HG02938 (cell line): ENCODE measurements at regions not wholly inside any gene's neighbourhood (a gene's known extent, or its start where the extent isn't known, plus 50 kb on each side); places are given as distances from the start of the nearest gene placed in this dataset.

Source experiments
- ATAC-seq: cut with Tn5 transposase; IDR thresholded peaks from one replicate; pipeline ENCODE4 v1.9.1; 2021; ENCODE audit warnings: mild to moderate bottlenecking, moderate library complexity; ENCODE audit not compliant: unreplicated experiment

DNA sequence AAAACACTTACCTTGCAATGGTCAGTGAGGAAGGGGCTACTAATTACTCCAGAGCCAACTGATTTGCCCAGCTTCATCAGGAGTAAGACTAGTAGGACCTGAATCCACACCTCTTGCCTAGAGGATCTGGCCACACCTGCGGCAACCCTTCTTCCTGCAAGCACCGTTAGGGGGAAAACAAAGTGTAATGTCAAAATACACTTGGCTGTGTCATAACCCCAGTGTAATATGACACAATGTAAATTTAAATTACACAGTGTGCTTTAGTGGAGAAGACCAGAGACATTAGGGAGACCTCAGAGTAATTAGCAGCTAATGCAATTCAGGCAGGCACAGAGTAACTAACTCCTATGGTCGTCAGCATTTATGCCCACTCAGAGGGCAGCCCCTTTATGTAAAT, 308.5 kb upstream of the ARRDC4 start:
- ATAC-seq, result no peak

DNA sequence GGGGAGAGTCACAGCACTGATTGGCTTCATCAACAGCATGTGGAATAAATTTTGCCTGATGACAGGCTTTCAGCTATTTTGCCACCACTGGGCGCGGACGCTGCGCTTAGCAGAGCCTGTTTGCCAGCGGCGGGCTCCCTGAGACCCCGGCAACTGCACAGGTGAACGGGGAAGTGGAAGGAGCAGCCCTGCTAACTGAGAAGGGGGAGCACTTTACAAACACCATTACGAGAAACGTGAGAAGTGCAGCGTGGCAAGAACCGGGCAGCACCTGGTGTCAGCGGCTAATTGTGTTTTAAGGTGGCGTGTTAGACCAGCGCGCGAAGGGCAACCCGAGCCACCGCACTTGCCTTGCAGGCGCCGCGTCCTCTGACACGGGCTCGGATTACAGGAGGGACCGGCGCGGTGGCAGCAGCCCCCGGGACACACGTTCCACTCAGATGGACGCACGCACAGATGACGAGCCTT, 307.8 kb upstream of the ARRDC4 start:
- ATAC-seq, result no peak

DNA sequence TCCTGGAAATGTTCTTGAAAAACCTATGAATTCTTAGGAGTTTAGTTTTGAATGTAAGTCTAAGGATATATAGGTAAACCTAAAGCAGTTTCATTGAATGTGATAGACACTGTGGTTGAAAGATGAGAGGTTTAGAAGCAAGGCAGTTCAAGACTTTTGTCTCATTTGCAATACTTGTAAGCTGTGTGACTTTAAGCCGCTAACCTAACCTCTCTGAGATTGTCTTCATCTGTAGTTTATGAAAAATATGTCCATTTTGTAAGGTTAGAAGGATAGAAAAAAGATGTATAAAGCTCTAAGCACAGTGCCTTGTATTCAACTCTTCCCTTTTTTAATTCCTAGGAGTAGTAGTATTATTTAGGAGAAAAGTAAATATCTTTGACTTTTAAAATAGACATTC, 306.6 kb upstream of the ARRDC4 start:
- no peak for ATAC-seq

DNA sequence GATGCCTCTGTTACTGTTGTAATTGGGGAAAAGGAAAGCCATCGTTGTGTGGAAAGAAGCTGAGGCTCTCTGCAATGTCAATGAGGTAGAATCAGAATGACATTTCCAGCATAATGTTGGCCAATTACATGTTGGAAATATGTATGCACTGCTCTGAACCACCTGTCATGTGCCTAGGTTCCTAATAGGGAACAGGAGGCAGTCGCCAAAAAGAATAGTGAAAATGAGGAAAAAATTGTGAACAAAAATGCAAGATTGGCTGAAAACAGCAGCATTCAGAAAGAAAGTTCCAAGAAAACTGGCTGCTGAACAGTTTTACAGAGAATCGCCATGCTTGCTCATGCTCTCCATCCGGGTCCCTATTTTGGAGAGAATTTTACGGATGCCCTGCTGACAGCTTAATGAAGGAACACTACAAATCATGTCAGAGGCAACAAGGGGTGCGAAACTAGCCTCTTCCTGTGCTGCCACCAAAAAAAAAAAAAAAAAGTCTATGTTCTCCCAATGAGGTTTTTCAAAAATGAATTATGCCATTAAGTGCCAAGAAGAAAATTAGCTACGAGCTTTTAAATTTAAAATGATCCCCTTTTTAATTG, 305.9 kb upstream of the ARRDC4 start:
- no peak for ATAC-seq

DNA sequence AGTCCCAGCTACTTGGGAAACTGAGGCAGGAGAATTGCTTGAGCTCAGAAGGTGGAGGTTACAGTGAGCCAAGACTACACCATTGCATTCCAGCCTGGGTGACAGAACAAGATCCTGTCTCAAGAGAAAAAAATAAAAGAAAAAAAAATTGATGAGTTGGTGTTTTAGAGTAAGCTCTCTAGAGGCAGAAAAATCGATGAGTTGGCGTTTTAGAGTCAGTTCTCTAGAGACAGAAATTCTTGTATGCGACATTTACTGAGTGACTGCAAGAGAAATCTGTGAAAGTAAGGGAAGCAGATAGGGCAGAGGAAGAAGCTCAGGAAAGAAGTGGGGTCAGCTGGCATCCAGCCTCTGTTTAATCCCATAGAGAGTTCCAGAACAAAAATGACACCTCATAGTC, 298.7 kb upstream of the ARRDC4 start:
- ATAC-seq, result no peak

GRCh38 chr15:97672586-97672985, 287.9 kb upstream of the ARRDC4 start:
- ATAC-seq, result no peak

- no peak for ATAC-seq
Observed at GRCh38 chr15:97678656-97679055, 281.8 kb upstream of the ARRDC4 start.

DNA sequence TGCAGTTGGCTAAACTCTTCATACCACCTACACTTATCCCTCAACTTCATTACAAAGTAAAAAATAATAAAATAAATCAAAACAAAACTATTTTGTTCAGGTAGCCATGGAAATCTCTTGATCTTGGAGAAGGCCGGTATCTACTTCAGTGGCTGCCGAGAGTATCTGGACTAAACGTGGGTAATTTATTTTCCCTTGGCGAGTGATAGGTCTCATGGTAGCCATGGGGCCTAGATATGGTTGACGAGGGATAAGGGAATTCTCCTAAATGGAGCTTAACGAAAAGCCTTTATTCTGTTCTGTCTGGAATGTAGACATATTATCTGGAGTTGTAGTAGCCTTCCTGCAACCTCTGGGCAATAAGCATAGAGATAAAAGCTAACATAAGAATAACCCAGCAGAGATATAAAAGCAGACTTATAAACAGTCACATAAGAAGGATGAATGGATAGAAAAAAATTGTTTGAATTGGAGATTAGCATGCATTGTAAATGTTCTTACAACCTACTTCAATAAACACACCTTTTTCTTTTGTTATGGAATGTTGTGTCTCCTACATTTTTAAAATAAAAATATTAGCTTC, 281.3 kb upstream of the ARRDC4 start:
- ATAC-seq, result no peak

DNA sequence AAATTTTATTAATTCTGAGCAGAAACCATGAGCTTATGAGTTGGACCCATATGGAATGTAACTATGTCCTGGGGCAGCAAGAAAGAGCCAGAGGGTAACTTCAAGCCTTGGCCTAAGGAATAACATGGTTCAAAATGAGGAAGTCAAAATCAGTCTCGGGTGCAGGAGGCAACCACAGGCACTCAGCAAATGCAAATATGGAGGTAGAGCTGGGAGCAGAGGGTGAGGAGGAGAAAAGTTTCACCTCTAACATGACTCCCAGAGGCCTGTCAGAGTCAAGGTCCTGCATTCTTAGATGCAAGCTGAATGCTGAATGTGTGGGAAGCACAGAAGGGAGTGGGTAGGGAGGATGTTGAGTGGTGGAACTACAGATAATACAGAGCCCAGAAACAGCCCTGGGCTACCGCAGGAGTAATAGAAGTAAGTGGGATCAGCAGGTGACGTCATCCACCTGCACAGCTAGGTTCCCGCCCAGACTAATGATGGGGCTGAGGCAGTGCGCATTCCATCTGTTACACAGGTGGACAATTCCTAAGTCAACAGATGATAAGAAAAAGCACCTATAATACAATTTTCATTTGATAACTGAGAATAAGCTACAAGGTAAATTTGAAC, 279.8 kb upstream of the ARRDC4 start:
- no peak for ATAC-seq

DNA sequence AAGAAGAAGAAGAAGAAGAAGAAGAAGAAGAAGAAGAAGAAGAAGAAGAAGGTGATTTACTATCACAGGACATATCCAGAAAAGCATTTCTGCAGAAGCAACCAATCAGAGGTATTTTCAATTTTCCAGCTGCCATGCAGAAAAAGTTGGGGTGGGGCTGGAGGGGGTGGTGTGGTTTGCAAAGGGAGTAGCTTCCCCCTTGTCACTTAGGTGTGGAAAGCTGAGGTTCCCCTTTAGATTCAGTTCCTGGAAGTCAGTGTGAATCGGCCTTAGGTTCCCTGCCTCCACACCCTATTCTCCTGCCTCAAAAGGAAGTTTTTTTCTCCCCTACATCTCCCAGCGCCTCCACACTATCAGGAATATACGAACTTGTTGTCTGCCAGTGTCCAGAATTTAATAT, 276.7 kb upstream of the ARRDC4 start:
- no peak for ATAC-seq

- ATAC-seq, result no peak
Observed at GRCh38 chr15:97684249-97684648, 276.3 kb upstream of the ARRDC4 start.

DNA sequence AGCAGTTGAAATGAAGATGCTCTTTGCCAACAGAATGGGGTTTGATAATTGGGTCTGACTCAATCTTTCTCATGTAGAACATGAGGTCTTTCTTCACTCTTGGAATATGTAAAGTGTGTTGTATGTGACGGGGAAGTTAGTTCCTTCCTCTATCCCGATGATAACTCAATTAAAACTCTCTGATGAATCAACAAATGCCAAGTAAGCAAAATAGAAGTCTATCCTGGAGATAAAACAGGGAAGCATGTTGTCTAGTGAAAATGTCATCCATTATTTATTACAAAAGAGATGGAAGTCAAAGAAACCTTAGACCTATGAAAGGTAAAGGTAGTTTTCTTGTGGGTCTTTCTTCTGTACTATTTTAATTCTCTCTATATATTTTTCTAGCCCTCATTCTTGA, 274.2 kb upstream of the ARRDC4 start:
- ATAC-seq, result no peak

DNA sequence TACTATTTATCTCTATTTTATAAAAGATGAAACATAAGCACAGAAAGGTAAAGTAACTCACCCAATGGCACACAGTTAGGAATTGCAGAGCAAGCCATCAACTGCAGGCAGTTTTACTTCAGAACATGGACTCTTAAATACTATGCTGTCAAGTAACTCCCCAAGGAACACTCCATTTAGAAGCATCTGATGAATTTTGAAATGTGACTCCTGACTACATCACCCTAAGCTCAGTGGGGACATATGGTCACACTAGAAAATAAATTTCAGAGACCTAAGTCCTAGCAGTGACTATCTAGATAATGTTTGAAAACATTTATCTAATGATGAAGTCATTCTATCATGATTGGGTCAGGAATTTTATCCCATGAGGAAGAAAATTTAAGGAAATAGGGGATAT, 272.8 kb upstream of the ARRDC4 start:
- ATAC-seq, result no peak

DNA sequence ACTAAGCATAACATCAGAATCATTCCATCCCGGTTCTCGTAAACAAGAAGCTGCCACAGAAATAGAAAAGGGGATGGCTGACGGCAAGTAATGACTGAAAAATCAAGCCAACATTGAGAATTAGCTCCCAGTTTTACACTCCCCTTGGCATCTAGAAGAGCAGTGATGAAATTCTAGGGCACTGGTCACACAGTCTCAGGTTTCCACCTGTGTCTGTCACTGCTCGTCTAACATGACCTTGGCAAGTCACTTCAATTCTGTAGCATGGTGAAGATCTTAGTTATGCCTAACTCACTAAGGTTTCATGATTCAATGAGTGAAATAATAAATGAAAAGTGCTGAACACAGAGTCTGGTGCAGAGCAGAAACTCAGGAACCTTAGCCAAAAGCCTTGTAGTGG, 272.3 kb upstream of the ARRDC4 start:
- ATAC-seq, result no peak

GRCh38 chr15:97688886-97689285, 271.6 kb upstream of the ARRDC4 start:
- no peak for ATAC-seq

DNA sequence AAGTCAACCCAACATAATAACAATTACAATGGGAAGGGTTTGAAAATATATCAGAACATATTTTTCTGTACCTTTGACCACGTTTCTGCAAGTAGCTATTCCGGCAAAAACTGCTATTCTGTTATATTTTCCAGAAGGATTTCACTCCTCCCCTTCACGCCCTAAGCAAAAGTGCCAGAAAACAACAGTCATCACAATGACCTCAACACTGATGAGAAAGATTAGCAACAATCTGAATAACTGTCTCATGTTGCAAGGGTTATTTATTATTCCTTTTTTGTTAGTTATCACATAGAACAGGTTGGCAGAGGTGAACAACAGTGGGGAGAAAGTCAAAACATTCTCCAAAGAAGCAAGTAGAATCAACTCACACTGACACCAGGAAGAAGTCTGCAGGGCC, 269.4 kb upstream of the ARRDC4 start:
- no peak for ATAC-seq

GRCh38 chr15:97691799-97692198, 268.7 kb upstream of the ARRDC4 start:
- ATAC-seq, result no peak

GRCh38 chr15:97692301-97693015, 268.0 kb upstream of the ARRDC4 start:
- no peak for ATAC-seq

DNA sequence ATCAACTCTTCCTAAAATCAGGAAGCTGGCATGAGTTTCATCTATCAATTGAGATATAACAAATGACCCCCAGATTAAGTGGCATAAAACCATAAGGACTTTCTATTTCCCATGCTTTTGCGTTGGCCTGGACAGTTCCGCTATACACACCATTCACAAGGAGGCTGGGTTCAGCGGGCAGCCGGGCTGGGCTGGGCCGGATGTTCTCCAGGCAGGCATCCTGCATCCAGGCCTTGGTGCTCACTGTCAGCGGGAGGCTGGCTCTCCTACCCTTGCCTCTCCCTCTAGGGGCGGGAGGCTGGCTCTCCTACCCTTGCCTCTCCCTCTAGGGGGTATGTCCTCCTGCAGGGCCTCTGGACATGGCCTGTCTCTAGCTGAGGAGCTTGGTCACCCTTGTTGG, 266.0 kb upstream of the ARRDC4 start:
- ATAC-seq, result no peak

DNA sequence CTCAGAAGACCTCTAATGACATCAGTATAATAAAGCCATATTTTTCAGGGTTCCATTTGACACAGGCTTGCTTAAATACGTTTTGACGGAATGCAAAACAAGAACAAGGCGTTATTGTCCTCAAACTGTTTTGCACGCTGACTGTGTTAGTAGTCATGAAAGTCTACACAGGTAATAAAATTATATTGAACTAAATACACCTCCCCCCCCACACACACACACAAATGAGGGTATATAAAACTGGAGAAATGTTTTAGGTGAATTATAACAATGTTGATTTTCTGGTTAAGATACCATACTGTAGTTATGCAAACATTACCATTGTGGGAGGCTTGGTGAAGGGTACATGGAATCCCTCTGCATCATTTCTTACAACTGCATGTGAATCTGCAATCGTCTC, 257.1 kb upstream of the ARRDC4 start:
- no peak for ATAC-seq

DNA sequence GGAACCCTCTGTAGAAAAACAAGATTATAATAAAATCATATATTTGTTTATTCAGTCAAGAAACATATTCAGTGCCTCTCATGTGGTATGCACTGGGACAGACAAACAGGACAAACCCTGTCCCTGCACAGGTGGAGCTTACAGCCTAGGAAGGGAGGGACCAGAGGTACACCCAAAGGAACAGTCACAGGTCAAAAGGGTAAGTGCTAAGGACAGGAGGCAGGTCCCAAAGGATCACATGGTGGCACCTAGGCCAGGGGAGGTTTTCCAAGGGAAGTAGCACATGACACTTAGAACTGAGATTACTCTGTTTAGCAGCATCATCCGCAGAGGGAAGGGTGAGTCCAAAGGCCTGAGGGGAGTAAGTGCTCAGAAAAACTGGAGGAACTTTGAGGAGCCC, 254.4 kb upstream of the ARRDC4 start:
- ATAC-seq, result no peak

DNA sequence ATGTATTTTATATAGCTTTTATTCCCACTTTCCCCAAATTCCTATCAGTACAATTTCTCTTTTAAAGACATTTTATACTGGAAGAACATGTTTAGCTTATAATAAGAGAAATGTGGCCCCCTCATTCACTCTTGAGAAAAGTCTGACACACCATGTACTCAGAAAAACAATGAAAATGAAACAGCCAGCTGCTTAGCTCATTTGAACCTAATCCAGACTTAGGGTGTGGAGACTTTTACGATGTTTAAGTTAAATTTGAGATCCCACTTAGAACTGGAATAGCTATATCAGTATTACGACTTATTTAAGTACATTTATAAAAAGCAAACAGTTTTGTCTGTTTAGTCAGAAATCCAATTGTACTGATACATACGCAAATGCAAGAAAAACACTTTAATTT, 252.3 kb upstream of the ARRDC4 start:
- no peak for ATAC-seq
